ENCODE measurements at regions not wholly inside any gene's neighbourhood (a gene's known extent, or its start where the extent isn't known, plus 50 kb on each side); places are given as distances from the start of the nearest gene placed in this dataset.

DNA sequence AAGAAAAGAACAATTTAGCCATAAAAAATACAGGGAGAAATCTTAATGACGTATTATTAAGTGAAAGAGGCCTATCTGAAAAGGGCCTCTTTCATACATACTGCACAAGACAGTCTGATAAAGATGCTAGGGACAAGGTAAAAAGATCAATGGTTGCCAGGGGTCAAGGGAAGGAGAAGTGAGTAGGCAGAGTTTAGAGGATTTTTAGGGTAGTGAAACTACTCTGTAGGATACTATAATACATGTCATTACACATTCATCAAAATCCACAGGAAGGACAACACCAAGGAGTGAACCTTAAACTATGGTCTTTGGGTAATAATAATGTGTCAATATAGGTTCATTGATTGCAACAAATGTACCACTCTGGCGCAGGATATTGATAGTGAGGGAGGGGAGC, 289.3 kb downstream of the FSIP2 start:
- intact Hi-C loops (cut with micrococcal nuclease; ENCODE audit: unreplicated experiment): no loop called here
- Histone ChIP-seq H3K27me3 (ENCODE audit: control insufficient read depth, insufficient read depth, low read length) (no peaks in the 10 kb centered on the region), H3K27ac (ENCODE audit: low read length) (no peak overlapping the region), H3K4me1 (ENCODE audit: control insufficient read depth, insufficient read depth, low read length) (no peaks in the 10 kb centered on the region), H3K4me3 (ENCODE audit: low read depth in 2 of 2, low read length in 2 of 2) (no peak overlapping the region), H3K9me3 (ENCODE audit: control insufficient read depth, insufficient read depth, low read depth, low read length) (no peaks in the 10 kb centered on the region), H3K36me3 (ENCODE audit: control insufficient read depth, insufficient read depth, low read length) (no peaks in the 10 kb centered on the region)
- POLR2A ChIA-PET: no interaction called here
- ATAC-seq (no peak), DNase-seq (ENCODE audit: low read depth, low spot score) (no peak)
- no TSS peak for BruUV-seq (replicated peaks)
- CTCF ChIA-PET: no interaction called here
- in situ Hi-C loops (cut with HindIII; ENCODE audit: low pct_unique_long_range_greater_than_20kb, low sequenced_read_pairs): no loop called here
- TF ChIP-seq CTCF (IDR thresholded peaks at IDR 0.05): no peak
- no peak for TF ChIP-seq REST (IDR thresholded peaks at IDR 0.05; ENCODE audit: insufficient read depth in 1 of 2, low read depth in 2 of 2, low read length in 1 of 2)
- no peak for TF ChIP-seq POLR2AphosphoS5 (IDR thresholded peaks at IDR 0.05; ENCODE audit: low read depth, low read length)
- no peak for TF ChIP-seq TCF7L2 (IDR thresholded peaks at IDR 0.05; ENCODE audit: low read depth, low read length)
- no peak for TF ChIP-seq SIN3A (IDR thresholded peaks at IDR 0.05; ENCODE audit: borderline replicate concordance, insufficient read depth, low read depth, low read length)

GRCh38 chr2:186031229-186031628, 292.6 kb downstream of the FSIP2 start:
- TF ChIP-seq REST (IDR thresholded peaks at IDR 0.05; ENCODE audit: insufficient read depth in 1 of 2, low read depth in 2 of 2, low read length in 1 of 2) (no peak), TCF7L2 (IDR thresholded peaks at IDR 0.05; ENCODE audit: low read depth, low read length) (no peak), POLR2AphosphoS5 (IDR thresholded peaks at IDR 0.05; ENCODE audit: low read depth, low read length) (no peak), SIN3A (IDR thresholded peaks at IDR 0.05; ENCODE audit: borderline replicate concordance, insufficient read depth, low read depth, low read length) (no peak), CTCF (IDR thresholded peaks at IDR 0.05) (no peak)
- CTCF ChIA-PET: no interaction called here

More at GRCh38 chr2:186031229-186031628, 292.6 kb downstream of the FSIP2 start:
- H3K27me3 ChIP-seq (ENCODE audit: control insufficient read depth, insufficient read depth, low read length): no peaks in the 10 kb centered on the region
- ATAC-seq: no peak
- BruUV-seq (replicated peaks): no TSS peak
- H3K36me3 ChIP-seq (ENCODE audit: control insufficient read depth, insufficient read depth, low read length): no peaks in the 10 kb centered on the region
- no peak for DNase-seq (ENCODE audit: low read depth, low spot score)
- no peaks in the 10 kb centered on the region for H3K9me3 ChIP-seq (ENCODE audit: control insufficient read depth, insufficient read depth, low read depth, low read length)
- in situ Hi-C loops (cut with HindIII; ENCODE audit: low pct_unique_long_range_greater_than_20kb, low sequenced_read_pairs) (no loop called here), intact Hi-C loops (cut with micrococcal nuclease; ENCODE audit: unreplicated experiment) (no loop called here)
- no peak overlapping the region for H3K27ac ChIP-seq (ENCODE audit: low read length)
- H3K4me3 ChIP-seq (ENCODE audit: low read depth in 2 of 2, low read length in 2 of 2): no peak overlapping the region
- no peaks in the 10 kb centered on the region for H3K4me1 ChIP-seq (ENCODE audit: control insufficient read depth, insufficient read depth, low read length)
- POLR2A ChIA-PET: interaction anchor here (0.6 kb wide), 1 partner anchor 1516 kb away, joined by 4 read pairs; no protein-coding TSS in a partner anchor

All from Panc1 (cell line).